ENCODE measurements at regions not wholly inside any gene's neighbourhood (a gene's known extent, or its start where the extent isn't known, plus 50 kb on each side); places are given as distances from the start of the nearest gene placed in this dataset.

DNA sequence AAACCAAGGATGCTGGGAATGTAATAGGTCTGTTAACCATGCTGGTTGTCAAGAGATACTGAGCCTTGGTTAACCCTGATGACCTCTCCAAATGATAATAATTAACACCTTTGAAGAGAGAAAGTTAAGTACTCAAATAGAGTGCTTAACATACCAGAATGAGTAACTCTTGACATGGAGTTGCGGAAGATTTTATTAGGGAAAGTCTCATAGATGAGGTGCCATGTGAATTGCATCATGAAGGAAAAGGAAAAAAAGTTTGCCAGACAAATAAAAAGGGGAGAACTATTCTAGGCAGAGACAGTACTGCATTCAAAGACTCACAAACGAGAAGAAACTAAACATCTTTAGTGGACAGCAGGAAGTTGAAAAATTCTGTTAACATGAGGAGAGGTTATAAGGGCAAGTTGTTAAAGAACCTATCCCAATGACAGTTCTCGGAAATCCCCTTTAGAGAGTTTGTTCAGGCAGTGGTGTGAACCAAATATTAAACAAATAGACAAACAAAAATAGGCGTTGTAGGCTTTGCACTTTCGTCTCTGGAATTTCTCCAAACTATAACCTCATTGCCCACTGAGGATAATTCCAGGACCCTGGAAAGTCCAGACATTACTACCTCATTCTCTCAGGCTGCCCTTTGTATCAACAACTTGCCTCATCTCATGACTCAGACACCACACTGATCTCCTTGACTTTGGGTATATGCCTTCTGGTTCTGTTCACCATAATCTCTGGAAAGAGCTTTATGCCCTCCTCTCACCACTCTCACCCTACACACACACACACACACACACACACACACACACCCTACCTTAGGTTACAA, 435.0 kb downstream of the GXYLT1 start:
- intact Hi-C loops (cut with DNase I; ENCODE audit: low total_unique reads) = no loop called here
- no peak for DNase-seq
- Histone ChIP-seq H3K9me3 (no peaks in the 10 kb centered on the region), H3K36me3 (no peaks in the 10 kb centered on the region), H3K4me3 (no peak overlapping the region), H3K4me1 (no peaks in the 10 kb centered on the region), H3K27ac (no peak overlapping the region), H3K27me3 (replicated peaks in 1 of 7) (no peaks in the 10 kb centered on the region)
- TF ChIP-seq POLR2A (IDR thresholded peaks at IDR 0.05) (no peak), POLR2AphosphoS5 (IDR thresholded peaks at IDR 0.05) (no peak)
- TF ChIP-seq, protein P1, sequence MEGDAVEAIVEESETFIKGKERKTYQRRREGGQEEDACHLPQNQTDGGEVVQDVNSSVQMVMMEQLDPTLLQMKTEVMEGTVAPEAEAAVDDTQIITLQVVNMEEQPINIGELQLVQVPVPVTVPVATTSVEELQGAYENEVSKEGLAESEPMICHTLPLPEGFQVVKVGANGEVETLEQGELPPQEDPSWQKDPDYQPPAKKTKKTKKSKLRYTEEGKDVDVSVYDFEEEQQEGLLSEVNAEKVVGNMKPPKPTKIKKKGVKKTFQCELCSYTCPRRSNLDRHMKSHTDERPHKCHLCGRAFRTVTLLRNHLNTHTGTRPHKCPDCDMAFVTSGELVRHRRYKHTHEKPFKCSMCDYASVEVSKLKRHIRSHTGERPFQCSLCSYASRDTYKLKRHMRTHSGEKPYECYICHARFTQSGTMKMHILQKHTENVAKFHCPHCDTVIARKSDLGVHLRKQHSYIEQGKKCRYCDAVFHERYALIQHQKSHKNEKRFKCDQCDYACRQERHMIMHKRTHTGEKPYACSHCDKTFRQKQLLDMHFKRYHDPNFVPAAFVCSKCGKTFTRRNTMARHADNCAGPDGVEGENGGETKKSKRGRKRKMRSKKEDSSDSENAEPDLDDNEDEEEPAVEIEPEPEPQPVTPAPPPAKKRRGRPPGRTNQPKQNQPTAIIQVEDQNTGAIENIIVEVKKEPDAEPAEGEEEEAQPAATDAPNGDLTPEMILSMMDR (IDR thresholded peaks at IDR 0.05 in 8 of 11, conservative IDR thresholded peaks at IDR 0.05 in 3 of 11) = no peak
- WGBS, 5 donors = 49 to 74% (median 68%) methylated on average over 5 of the region's 5 CpGs

DNA sequence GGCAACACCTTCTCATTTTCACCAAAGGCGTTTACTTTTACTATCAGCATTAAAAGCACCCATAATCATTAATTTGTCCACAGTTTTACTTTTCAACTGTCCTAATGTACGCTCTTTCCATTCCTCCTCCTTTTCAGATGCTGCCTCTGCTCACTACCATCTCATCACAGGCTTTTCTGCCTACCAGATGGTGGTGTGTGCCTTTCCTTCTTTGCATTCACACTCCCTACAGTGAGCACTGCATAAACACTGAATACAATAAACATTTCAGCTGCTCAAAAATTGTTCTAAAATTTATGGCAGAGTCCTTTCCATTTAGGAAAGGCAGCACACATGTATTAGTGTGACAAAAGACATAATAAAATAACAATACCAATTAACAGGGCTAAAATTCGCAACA, 435.7 kb downstream of the GXYLT1 start:
- no peak overlapping the region for H3K4me3 ChIP-seq

DNA sequence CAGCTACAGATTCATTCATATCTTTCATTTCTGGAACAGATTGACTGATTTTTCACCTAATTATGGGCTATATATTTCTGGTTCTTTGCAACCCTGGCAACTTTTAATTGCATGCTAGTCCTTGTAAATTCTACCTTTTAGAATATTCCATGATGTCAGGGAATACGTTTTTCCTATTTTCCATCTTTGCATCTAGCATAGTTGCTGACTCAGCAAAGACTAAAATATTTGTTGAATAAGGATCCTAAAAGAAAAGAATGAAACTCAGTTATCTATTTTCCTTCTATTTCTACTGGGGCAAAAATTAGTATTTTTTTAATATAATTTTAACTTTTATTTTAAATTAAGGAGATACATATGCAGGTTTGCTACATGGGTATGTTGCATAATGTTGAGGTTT, 438.3 kb downstream of the GXYLT1 start:
- DNase-seq = no peak
- no peak overlapping the region for H3K4me3 ChIP-seq

More for the DNA sequence above, 435.7 kb downstream of the GXYLT1 start:
- Histone ChIP-seq H3K27me3 (replicated peaks in 1 of 7) (no peaks in the 10 kb centered on the region), H3K36me3 (no peaks in the 10 kb centered on the region), H3K27ac (no peak overlapping the region), H3K9me3 (no peaks in the 10 kb centered on the region), H3K4me1 (no peaks in the 10 kb centered on the region)
- no peak for DNase-seq
- TF ChIP-seq POLR2A (IDR thresholded peaks at IDR 0.05) (no peak), POLR2AphosphoS5 (IDR thresholded peaks at IDR 0.05) (no peak)
- TF ChIP-seq, protein P1 (IDR thresholded peaks at IDR 0.05 in 8 of 11, conservative IDR thresholded peaks at IDR 0.05 in 3 of 11) = no peak
- intact Hi-C loops (cut with DNase I; ENCODE audit: low total_unique reads) = no loop called here
- 72 to 93% (median 85%) methylated on average over 3 of the region's 3 CpGs for WGBS, 5 donors

More for the DNA sequence above, 438.3 kb downstream of the GXYLT1 start:
- Histone ChIP-seq H3K9me3 (no peaks in the 10 kb centered on the region), H3K27me3 (replicated peaks in 1 of 7) (no peaks in the 10 kb centered on the region), H3K36me3 (no peaks in the 10 kb centered on the region), H3K4me1 (no peaks in the 10 kb centered on the region), H3K27ac (no peak overlapping the region)
- 60 to 88% (median 72%) methylated on average over 1 of the region's 1 CpG for WGBS, 5 donors
- intact Hi-C loops (cut with DNase I; ENCODE audit: low total_unique reads) = no loop called here
- no peak for TF ChIP-seq POLR2AphosphoS5 (IDR thresholded peaks at IDR 0.05)
- TF ChIP-seq POLR2A (IDR thresholded peaks at IDR 0.05) = no peak
- TF ChIP-seq, protein P1 (IDR thresholded peaks at IDR 0.05 in 8 of 11, conservative IDR thresholded peaks at IDR 0.05 in 3 of 11) = no peak
